Left lung (tissue), 4 donors: ENCODE measurements at regions not wholly inside any gene's neighbourhood (a gene's known extent, or its start where the extent isn't known, plus 50 kb on each side); places are given as distances from the start of the nearest gene placed in this dataset.
A peak's percentile ranks its signal among the peaks of the same experiment; 100 is the strongest.

Experiments used
- ATAC-seq: fragments of 200-7000 bp; cut with Tn5 transposase; one replicate; pipeline ENCODE4 v1.9.1; 2020; ENCODE audit warnings: moderate library complexity
- DNase-seq, 4 donors: peaks; one replicate each; pipeline ENCODE4 v3.0.0-alpha.2; 2013 to 2020
- H3K27ac ChIP-seq, 2 donors: fragments of 200-600 bp; sonication (generic) in 1 of 2; one replicate each; pipeline versions ENCODE4 v1.5.0 to v1.8.0; 2020 to 2021
- H3K27me3 ChIP-seq, 2 donors: fragments of 200-600 bp; sonication (generic) in 1 of 2; one replicate each; pipeline versions ENCODE4 v1.5.0 to v1.8.0; 2020 to 2021
- H3K36me3 ChIP-seq, 2 donors: fragments of 200-600 bp; sonication (generic) in 1 of 2; one replicate each; pipeline versions ENCODE4 v1.5.0 to v1.8.0; 2020 to 2021
- H3K4me1 ChIP-seq, 2 donors: fragments of 200-600 bp; one replicate each; pipeline ENCODE4 v1.8.0; 2021
- H3K4me3 ChIP-seq, 2 donors: fragments of 200-600 bp; sonication (generic) in 1 of 2; one replicate each; pipeline versions ENCODE4 v1.5.0 to v1.8.0; 2020 to 2021; ENCODE audit warnings: mild to moderate bottlenecking in 1 of 2
- H3K9me3 ChIP-seq, 2 donors: fragments of 200-600 bp; sonication (generic) in 1 of 2; one replicate each; pipeline versions ENCODE4 v1.5.0 to v1.8.0; 2020 to 2021
- CTCF ChIP-seq, 2 donors: fragments of 200-600 bp; sonication (generic) in 1 of 2; IDR thresholded peaks; one replicate each; pipeline versions ENCODE4 v1.5.0 to v1.8.0; 2021; ENCODE audit warnings: antibody characterized with exemption in 2 of 2
- intact Hi-C, 2 donors: fragments of 100-400 bp; cut with DNase I; formaldehyde crosslinking; loops; one replicate each; pipeline versions ENCODE4 v1.11.2 to v1.14.2; 2022
- donor health status: DM: no; HTN: yes; CAD: no.
- donor health status: DM: no; HTN: no; CAD: no.

- DNase-seq (no peak), ATAC-seq (no peak)
- no peak for TF ChIP-seq CTCF (IDR thresholded peaks at IDR 0.05)
- Histone ChIP-seq H3K9me3 (no peaks in the 10 kb centered on the region), H3K36me3 (no peaks in the 10 kb centered on the region), H3K4me1 (peaks cover 7 to 31% of the 10 kb centered on the region in 2 donors), H3K4me3 (no peak overlapping the region), H3K27me3 (no peaks in the 10 kb centered on the region), H3K27ac (no peak overlapping the region)
- intact Hi-C loops = no loop called here
These were observed 384.6 kb upstream of the CITED2 start for GRCh38 chr6:139759086-139759485.

GRCh38 chr6:139758209-139758611 is 383.8 kb upstream of the CITED2 start:
- DNase-seq (no peak), ATAC-seq (peak; percentile 23)
- TF ChIP-seq CTCF (IDR thresholded peaks at IDR 0.05) = no peak
- H3K4me3 ChIP-seq = no peak overlapping the region
- peak overlapping the region in 1 of 2 donors; percentile 16 for H3K27ac ChIP-seq
- H3K27me3 ChIP-seq = no peaks in the 10 kb centered on the region
- no peaks in the 10 kb centered on the region for H3K36me3 ChIP-seq
- no peaks in the 10 kb centered on the region for H3K9me3 ChIP-seq
- H3K4me1 ChIP-seq = peaks cover 5 to 22% of the 10 kb centered on the region in 2 donors
- intact Hi-C loops = no loop called here

GRCh38 chr6:139757784-139758183 is 383.3 kb upstream of the CITED2 start:
- peaks cover 5 to 20% of the 10 kb centered on the region in 2 donors for H3K4me1 ChIP-seq
- intact Hi-C loops = no loop called here
- no peaks in the 10 kb centered on the region for H3K9me3 ChIP-seq
- DNase-seq (no peak), ATAC-seq (peak; percentile 24)
- peak overlapping the region in 1 of 2 donors; percentile 16 for H3K27ac ChIP-seq
- no peaks in the 10 kb centered on the region for H3K27me3 ChIP-seq
- H3K4me3 ChIP-seq = no peak overlapping the region
- H3K36me3 ChIP-seq = no peaks in the 10 kb centered on the region
- TF ChIP-seq CTCF (IDR thresholded peaks at IDR 0.05) = no peak

GRCh38 chr6:139756381-139756780 is 381.9 kb upstream of the CITED2 start:
- ATAC-seq = no peak
- intact Hi-C loops = no loop called here
- no peaks in the 10 kb centered on the region for H3K9me3 ChIP-seq
- H3K4me3 ChIP-seq = no peak overlapping the region
- H3K36me3 ChIP-seq = no peaks in the 10 kb centered on the region
- no peak for DNase-seq
- peaks cover 5 to 12% of the 10 kb centered on the region in 2 donors for H3K4me1 ChIP-seq
- no peak overlapping the region for H3K27ac ChIP-seq
- H3K27me3 ChIP-seq = no peaks in the 10 kb centered on the region
- TF ChIP-seq CTCF (IDR thresholded peaks at IDR 0.05) = no peak

GRCh38 chr6:139754898-139755775 is 380.7 kb upstream of the CITED2 start:
- H3K27ac ChIP-seq = no peak overlapping the region
- ATAC-seq = no peak
- no peak overlapping the region for H3K4me3 ChIP-seq
- no peak for TF ChIP-seq CTCF (IDR thresholded peaks at IDR 0.05)
- no peaks in the 10 kb centered on the region for H3K27me3 ChIP-seq
- no peak for DNase-seq
- intact Hi-C loops = no loop called here
- H3K9me3 ChIP-seq = no peaks in the 10 kb centered on the region
- H3K4me1 ChIP-seq = peaks cover 5 to 12% of the 10 kb centered on the region in 2 donors
- H3K36me3 ChIP-seq = no peaks in the 10 kb centered on the region
